Choroid plexus epithelial cell (primary cell): ENCODE measurements at regions not wholly inside any gene's neighbourhood (a gene's known extent, or its start where the extent isn't known, plus 50 kb on each side); places are given as distances from the start of the nearest gene placed in this dataset.

Experiments
- DNase-seq: peaks from one replicate; pipeline ENCODE4 v3.0.0-alpha.2; 2010; ENCODE audit warnings: low read depth
- H3K4me3 ChIP-seq: 2 replicates; pipeline ENCODE4 v1.5.1; 2011; ENCODE audit warnings: low read depth, mild to moderate bottlenecking, control low read depth, low read length, moderate library complexity
- TF ChIP-seq, protein P1 (sequence below): conservative IDR thresholded peaks from 2 replicates; pipeline ENCODE4 v1.5.1; 2011; ENCODE audit warnings: low read depth, mild to moderate bottlenecking, control low read depth, inconsistent platforms, low read length, moderate library complexity

DNA sequence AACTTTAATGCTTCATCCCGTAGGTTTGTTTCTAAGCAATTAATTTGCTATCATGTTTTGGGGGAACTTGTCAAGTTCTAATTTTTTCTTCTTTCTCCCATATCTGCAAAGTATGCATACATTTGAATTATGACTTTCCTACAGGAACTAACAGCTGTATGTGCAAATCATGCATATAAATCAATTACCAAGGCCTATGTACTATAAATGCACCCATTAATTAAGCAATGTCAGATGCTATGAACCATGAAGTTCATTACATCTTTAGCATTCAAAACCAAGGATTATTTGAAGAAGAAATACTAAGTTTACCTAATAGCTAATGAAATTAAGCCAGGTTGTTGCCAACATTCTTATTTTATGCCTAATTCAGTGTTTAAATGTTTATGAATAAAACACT, 851.3 kb downstream of the TFAP2A start:
- no peak overlapping the region for H3K4me3 ChIP-seq
- TF ChIP-seq, protein P1, sequence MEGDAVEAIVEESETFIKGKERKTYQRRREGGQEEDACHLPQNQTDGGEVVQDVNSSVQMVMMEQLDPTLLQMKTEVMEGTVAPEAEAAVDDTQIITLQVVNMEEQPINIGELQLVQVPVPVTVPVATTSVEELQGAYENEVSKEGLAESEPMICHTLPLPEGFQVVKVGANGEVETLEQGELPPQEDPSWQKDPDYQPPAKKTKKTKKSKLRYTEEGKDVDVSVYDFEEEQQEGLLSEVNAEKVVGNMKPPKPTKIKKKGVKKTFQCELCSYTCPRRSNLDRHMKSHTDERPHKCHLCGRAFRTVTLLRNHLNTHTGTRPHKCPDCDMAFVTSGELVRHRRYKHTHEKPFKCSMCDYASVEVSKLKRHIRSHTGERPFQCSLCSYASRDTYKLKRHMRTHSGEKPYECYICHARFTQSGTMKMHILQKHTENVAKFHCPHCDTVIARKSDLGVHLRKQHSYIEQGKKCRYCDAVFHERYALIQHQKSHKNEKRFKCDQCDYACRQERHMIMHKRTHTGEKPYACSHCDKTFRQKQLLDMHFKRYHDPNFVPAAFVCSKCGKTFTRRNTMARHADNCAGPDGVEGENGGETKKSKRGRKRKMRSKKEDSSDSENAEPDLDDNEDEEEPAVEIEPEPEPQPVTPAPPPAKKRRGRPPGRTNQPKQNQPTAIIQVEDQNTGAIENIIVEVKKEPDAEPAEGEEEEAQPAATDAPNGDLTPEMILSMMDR: no peak
- DNase-seq: no peak

DNA sequence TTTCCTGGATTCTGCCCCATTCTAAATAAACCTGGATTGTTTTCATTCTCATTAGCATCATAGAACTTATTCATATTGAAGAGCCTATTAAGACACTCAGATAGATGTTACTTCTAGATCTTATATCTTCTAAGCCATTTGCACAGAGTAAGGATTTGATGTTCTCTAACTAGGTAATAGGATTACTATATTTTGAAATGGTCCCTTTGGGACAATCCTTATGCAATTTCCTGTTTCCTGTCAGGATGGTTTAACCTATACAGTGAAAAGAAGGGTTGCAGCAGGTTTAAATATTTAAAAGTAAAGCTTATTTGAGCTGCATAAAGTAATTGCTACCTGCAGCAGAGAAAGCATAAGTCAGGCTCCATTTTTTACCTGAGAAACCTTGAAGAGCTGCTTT, 860.1 kb downstream of the TFAP2A start:
- TF ChIP-seq, protein P1: no peak
- no peak overlapping the region for H3K4me3 ChIP-seq
- DNase-seq: peak; percentile 4

DNA sequence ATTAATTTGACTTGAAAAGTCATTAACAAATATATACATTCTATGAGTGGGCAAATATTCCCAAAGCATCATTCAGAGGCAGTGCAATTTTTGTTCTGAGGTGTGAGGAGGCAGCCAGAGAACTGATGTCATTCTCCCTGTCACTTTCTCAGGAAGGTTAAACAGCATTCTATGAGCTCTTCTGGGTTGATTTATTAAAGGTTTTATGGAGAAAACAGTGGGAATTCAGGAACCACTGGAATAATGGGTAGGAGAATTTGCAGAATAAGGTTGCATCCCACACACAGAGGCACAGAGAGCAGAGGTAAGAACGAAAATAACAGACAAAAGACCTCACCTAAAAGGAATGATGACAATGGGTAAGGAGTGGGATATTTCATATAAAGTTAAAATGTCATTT, 860.6 kb downstream of the TFAP2A start:
- no peak overlapping the region for H3K4me3 ChIP-seq
- TF ChIP-seq, protein P1: no peak

DNA sequence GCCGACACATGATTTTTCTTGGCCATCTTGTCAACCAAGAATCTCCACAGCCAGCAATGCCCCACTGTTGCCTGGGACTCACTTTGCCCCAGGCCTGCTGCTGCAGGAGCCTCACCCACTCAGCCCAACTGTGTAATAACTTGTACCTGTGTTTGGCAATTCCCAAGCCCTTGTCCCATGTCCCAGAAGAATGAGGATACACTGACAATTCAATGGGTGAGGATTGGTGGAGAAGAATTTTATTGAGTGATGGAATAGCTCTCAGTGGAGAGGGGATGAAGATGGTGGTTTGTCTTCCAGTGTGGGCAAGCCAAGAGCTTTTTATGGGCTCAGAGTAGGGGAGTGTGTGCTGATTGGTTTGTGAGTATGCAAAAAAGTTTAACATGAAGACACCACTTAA, 861.9 kb downstream of the TFAP2A start:
- H3K4me3 ChIP-seq: no peak overlapping the region
- DNase-seq: no peak
- TF ChIP-seq, protein P1: no peak

More for the DNA sequence above, 860.6 kb downstream of the TFAP2A start:
- no peak for DNase-seq

DNA sequence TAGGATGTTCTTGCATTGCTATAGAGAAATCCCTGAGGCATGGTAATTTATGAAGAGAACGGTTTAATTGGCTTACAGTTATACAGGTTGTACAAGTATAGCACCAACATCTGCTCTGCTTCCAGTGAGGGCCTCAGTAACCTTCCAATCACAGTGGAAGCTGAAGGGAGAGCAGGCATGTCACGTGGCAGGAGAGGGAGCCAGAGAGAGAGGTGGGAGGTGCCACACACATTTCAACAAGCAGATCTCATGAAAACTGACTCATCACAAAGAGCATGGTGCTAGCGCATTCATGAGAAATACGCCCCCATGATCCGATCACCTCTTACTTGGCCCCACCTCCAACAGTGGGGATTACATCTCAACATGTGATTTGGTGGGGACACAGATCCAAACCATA, 871.2 kb downstream of the TFAP2A start:
- no peak for DNase-seq
- TF ChIP-seq, protein P1: no peak
- no peak overlapping the region for H3K4me3 ChIP-seq

DNA sequence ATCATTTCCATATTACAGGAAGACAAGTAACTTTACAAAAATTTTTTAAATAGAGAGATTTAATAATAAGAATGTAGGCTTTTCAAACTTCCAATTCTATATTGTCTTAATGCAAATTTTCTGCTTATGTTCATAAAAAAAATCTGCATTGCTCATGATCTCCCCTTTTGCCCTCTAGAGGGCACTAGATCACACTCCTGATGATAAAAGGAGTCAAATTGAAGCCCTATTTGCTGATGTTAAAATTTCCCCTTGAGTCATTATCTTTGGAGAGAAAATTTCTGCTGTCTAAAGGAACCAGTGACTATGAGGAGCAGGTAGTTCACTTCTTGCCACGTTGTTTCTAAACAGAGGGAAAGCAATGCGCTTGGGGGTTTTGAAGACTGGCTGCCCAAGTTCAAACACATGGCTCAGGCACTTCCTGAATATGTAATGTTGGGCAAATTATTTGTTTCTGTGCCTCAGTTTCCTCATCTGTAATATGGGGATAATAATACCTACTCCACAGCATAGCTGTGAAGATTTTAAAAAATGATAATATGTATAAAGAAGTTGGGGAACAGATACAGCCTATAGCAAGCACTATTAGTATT, 874.2 kb downstream of the TFAP2A start:
- TF ChIP-seq, protein P1: peak; percentile 65
- H3K4me3 ChIP-seq: no peak overlapping the region
- DNase-seq: peak; percentile 72

DNA sequence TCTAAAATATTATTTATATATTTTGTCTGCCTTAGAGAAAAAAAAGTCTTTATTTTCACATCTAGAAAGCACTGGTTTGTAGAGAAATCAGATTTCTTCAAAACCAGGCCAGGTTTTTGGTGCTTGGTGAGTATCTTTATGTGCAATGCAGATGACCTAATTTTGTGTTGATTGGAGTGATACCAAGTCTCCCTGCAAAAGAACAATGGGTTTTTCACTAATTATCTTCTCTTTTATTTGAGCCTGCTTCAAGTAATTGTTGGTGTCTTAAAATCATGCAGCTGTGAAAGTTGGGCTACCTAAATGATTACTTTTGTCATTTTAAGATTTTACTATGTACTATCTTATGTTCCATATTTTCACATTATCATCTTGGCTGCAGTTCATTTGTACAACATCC, 874.7 kb downstream of the TFAP2A start:
- no peak overlapping the region for H3K4me3 ChIP-seq
- DNase-seq: no peak
- TF ChIP-seq, protein P1: no peak
